ENCODE measurements at regions not wholly inside any gene's neighbourhood (a gene's known extent, or its start where the extent isn't known, plus 50 kb on each side); places are given as distances from the start of the nearest gene placed in this dataset.

DNA sequence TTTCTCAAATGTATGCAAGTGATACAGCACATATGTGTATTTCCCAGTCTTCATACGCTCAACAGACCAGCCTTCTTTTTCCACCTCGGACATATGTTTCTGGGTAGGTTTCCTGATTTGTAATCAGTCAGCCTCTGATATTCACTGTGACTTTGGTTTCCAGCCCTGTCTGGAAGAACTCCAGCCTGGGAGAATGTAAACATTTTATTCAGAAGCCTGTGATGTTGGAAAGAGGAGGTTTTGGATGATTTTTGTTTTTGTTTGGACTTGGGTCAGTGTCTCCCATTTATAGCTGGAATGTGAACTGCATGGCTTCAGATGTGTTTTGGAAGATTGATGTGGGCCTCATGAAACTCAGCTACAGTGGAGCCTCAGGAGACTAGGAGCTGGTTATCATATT is 172.2 kb upstream of the CENPW start:
- TF ChIP-seq, protein P1, sequence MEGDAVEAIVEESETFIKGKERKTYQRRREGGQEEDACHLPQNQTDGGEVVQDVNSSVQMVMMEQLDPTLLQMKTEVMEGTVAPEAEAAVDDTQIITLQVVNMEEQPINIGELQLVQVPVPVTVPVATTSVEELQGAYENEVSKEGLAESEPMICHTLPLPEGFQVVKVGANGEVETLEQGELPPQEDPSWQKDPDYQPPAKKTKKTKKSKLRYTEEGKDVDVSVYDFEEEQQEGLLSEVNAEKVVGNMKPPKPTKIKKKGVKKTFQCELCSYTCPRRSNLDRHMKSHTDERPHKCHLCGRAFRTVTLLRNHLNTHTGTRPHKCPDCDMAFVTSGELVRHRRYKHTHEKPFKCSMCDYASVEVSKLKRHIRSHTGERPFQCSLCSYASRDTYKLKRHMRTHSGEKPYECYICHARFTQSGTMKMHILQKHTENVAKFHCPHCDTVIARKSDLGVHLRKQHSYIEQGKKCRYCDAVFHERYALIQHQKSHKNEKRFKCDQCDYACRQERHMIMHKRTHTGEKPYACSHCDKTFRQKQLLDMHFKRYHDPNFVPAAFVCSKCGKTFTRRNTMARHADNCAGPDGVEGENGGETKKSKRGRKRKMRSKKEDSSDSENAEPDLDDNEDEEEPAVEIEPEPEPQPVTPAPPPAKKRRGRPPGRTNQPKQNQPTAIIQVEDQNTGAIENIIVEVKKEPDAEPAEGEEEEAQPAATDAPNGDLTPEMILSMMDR (IDR thresholded peaks at IDR 0.05; ENCODE audit: insufficient read depth, low read depth, low read length): no peak
- TF ChIP-seq EZH2 (IDR thresholded peaks at IDR 0.05; ENCODE audit: insufficient read depth, low read length): no peak
